GM21381 (cell line): ENCODE measurements at regions not wholly inside any gene's neighbourhood (a gene's known extent, or its start where the extent isn't known, plus 50 kb on each side); places are given as distances from the start of the nearest gene placed in this dataset.
"Not testable (repeated sequence)": the region's sequence is repeated elsewhere in the genome, so short reads cannot be mapped to it uniquely, and the experiment has no call there.

Experiments
- ATAC-seq: cut with Tn5 transposase; IDR thresholded peaks from one replicate; pipeline ENCODE4 v1.9.1; 2021; ENCODE audit warnings: mild to moderate bottlenecking, moderate library complexity; ENCODE audit not compliant: unreplicated experiment

DNA sequence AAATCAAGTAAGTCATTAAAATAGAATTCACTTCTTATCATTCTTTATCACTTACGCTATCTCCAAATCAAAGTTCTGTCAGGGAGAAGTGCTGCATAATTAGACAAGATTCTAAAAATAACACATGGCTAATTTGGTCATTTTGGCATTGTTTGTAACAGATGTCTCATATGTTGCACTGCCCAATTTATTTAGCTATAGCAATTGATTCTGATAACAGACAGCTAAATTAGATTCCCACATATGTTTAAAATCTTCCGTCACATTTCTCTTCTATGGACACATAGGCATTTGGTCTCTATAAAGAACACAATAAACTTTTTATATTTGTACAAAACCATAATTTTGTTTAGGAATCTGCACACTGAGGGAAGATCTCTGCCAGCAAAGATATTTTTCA lies 644.5 kb upstream of the VRK2 start:
- no peak for ATAC-seq

DNA sequence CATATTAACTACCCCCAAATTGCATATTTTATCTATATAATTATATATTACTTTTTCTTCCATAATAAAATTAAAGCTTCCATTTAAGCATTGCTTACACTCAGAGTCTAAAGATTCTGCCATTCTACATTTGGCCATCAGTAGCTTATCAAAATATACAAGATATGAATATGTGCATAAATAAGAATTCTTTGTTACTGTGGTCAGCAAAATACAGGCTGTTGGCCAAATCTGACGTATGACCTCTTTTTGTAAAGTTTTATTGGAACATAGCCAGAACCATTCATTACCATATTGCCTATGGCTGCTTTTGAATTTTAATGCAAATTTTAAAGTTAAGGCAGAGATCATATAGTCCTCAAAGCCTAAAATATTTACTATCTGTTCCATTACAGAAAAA lies 643.9 kb upstream of the VRK2 start:
- ATAC-seq = no peak

GRCh38 chr2:57407772-57408201 lies 638.8 kb upstream of the VRK2 start:
- no peak for ATAC-seq

GRCh38 chr2:57408587-57408986 lies 638.0 kb upstream of the VRK2 start:
- ATAC-seq = no peak

GRCh38 chr2:57417007-57417406 lies 629.6 kb upstream of the VRK2 start:
- ATAC-seq = no peak

GRCh38 chr2:57418859-57419346 lies 627.7 kb upstream of the VRK2 start:
- not testable (repeated sequence) for ATAC-seq

GRCh38 chr2:57429831-57430230 lies 616.8 kb upstream of the VRK2 start:
- ATAC-seq = no peak

GRCh38 chr2:57432528-57432927 lies 614.1 kb upstream of the VRK2 start:
- no peak for ATAC-seq

GRCh38 chr2:57434441-57434840 lies 612.2 kb upstream of the VRK2 start:
- ATAC-seq = no peak

- no peak for ATAC-seq
Observed at GRCh38 chr2:57434972-57435371, 611.6 kb upstream of the VRK2 start.

DNA sequence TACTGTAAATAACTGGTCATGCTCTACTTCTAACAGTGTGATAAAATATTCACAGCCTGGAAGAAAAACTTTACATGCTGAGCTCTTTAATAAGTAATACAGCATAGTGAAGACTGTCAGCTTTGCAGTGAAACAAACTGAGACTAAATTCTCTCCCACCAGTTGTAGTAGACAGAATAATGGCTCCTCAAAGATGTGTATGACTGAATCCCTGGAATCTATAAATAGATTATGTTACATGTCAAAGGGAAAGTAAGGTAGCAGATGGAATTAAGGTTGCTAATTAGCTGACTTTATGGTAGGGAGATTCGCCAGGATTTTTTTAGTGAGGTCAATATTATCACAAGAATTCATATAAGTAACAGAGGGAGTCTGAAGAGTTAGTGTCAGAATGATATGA lies 609.5 kb upstream of the VRK2 start:
- no peak for ATAC-seq

- no peak for ATAC-seq
Observed at GRCh38 chr2:57440437-57440836, 606.2 kb upstream of the VRK2 start.

DNA sequence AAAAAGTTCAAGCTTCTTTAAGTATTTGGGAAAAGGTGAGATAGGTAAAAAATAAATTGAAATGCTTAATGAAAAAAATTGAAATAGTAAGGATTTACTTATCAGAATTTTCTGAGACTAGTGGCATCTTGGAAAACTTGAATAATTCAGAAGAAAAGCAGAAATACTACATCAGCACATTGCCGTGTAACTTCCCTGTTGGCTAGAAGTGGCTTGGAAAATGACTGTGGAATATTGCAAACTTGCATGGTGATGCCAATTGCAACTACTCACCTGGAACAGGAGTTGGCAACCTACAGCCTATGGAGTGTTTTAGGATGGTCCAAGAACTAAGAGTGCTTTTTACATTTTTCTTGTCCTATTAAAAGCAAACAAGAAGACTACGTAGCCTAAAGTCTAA lies 603.5 kb upstream of the VRK2 start:
- ATAC-seq = no peak

DNA sequence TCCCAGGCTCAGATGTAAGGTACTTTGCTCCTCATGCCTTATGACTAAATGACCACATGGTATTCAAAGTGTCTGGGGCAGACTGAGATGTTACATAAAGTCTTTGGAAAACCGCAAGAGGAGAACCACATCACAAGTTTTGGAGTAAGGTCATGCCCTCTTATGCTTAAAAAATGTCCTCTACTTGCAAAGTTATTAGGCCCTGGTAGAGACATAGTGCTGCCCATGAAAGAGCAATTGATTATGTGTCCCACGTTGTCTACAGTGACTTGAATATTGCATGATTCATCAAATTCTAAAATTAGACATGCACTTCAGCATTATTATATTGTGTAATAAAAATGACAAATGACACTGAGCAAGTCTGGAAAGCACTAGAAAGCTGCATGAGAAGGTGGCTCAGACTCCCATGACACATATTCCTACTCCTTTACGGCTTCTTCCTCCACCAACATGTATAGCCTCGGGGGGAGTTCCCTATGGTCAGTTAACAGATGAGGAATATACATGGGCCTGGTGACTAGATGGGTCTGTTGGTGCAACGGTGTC lies 602.6 kb upstream of the VRK2 start:
- no peak for ATAC-seq

DNA sequence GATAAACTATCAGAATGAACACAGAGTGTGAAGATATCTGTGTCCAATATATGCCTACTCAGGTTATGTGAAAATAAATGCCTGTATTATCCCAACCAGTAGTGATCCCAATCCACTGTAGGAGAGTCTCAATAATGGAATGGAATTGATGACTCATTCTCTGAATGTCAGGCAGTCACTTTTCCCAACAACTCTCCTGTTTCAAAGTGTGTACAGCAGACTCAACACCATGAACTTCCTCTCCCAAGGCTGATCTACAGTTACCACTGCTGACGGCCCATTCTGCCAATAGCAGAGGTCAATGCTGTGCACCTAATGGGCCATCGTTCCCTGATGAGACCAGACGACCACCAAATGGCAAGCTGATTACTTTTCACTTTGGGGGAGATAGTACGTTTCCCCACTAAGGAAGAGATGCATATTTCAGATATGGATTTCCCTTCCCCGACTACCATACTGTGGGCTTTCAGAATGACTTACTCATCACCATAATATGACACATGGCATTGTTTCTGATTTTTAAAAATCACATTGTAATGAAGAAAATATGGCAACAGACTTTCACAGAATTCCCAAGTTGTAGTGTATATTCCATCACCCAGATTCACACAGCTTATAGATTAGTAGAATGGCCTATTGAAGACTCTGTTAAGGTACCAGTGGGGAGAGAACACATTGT lies 601.7 kb upstream of the VRK2 start:
- no peak for ATAC-seq

GRCh38 chr2:57448816-57449215 lies 597.8 kb upstream of the VRK2 start:
- no peak for ATAC-seq

GRCh38 chr2:57450170-57450569 lies 596.4 kb upstream of the VRK2 start:
- ATAC-seq = peak; percentile 83

DNA sequence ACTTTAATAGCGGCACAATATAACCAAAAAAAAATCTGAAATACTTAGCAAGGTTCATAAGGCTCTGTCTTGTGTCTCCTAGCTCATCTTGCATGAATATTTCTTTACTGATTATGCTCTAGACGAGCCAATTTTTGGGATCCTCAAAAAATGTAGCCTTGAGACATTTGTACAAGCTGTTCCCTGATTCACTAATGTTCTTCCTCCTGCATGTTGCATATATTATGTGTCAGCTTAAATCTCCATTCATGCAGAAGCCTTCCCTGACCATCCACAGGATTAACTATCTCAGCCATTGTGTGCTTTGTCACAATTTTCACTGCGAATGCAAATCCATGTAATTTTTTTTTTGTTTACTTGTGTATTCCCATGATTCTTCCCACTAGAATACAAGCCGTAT lies 594.0 kb upstream of the VRK2 start:
- ATAC-seq = no peak

- no peak for ATAC-seq
Observed at GRCh38 chr2:57453945-57454344, 592.7 kb upstream of the VRK2 start.

- ATAC-seq = no peak
Observed at GRCh38 chr2:57460396-57461276, 586.0 kb upstream of the VRK2 start.

DNA sequence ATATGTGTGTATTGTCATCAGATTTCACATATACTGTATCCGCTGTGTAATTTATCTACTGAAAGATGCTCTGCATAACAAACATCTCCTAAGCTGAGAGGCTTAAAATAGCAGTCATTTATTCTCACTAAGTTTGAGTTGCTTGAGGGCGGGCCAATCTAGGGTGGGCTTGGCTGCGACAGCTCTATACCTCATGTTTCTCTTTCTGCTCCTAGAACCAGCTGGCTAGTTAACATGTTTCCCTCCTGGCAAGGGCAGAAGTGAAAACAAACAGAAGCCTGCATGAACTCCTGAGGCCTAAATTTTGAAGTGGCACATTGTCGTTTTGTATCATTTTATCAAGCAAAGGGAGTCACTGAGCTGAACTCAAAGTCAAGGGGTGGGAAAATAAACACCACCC lies 585.0 kb upstream of the VRK2 start:
- no peak for ATAC-seq

- ATAC-seq = no peak
Observed at GRCh38 chr2:57465067-57465466, 581.5 kb upstream of the VRK2 start.
